ENCODE measurements at regions not wholly inside any gene's neighbourhood (a gene's known extent, or its start where the extent isn't known, plus 50 kb on each side); places are given as distances from the start of the nearest gene placed in this dataset.
A peak's percentile ranks its signal among the peaks of the same experiment; 100 is the strongest.
"Not testable (repeated sequence)": the region's sequence is repeated elsewhere in the genome, so short reads cannot be mapped to it uniquely, and the experiment has no call there.

- H3K9me3 ChIP-seq (ENCODE audit: control insufficient read depth, low read length): peaks cover 11% of the 10 kb centered on the region
- H3K27me3 ChIP-seq (replicated peaks; ENCODE audit: control insufficient read depth, insufficient read depth, low read length); H3K4me1 ChIP-seq (ENCODE audit: control insufficient read depth, insufficient read depth, low read length); DNase-seq (ENCODE audit: low read depth); H3K36me3 ChIP-seq (ENCODE audit: control insufficient read depth, insufficient read depth, low read length, severe bottlenecking); H3K9ac ChIP-seq (ENCODE audit: low read length); H3K4me3 ChIP-seq (ENCODE audit: low read length): not testable (repeated sequence)
Observed at GRCh38 chr19:20432266-20432842, 133.2 kb downstream of the ZNF737 start.

GRCh38 chr19:20431826-20432225, 133.8 kb downstream of the ZNF737 start:
- H3K9ac ChIP-seq (ENCODE audit: low read length): no peak overlapping the region
- no peaks in the 10 kb centered on the region for H3K36me3 ChIP-seq (ENCODE audit: control insufficient read depth, insufficient read depth, low read length, severe bottlenecking)
- no peaks in the 10 kb centered on the region for H3K27me3 ChIP-seq (replicated peaks; ENCODE audit: control insufficient read depth, insufficient read depth, low read length)
- peaks cover 11% of the 10 kb centered on the region for H3K9me3 ChIP-seq (ENCODE audit: control insufficient read depth, low read length)
- no peaks in the 10 kb centered on the region for H3K4me1 ChIP-seq (ENCODE audit: control insufficient read depth, insufficient read depth, low read length)
- DNase-seq (ENCODE audit: low read depth): no peak
- H3K4me3 ChIP-seq (ENCODE audit: low read length): no peak overlapping the region

- Histone ChIP-seq H3K9ac (ENCODE audit: low read length) (peak overlapping the region; percentile 95), H3K4me1 (ENCODE audit: control insufficient read depth, insufficient read depth, low read length) (peaks cover 5% of the 10 kb centered on the region), H3K9me3 (ENCODE audit: control insufficient read depth, low read length) (no peaks in the 10 kb centered on the region), H3K27me3 (replicated peaks; ENCODE audit: control insufficient read depth, insufficient read depth, low read length) (no peaks in the 10 kb centered on the region), H3K4me3 (ENCODE audit: low read length) (peak overlapping the region; percentile 91), H3K36me3 (ENCODE audit: control insufficient read depth, insufficient read depth, low read length, severe bottlenecking) (no peaks in the 10 kb centered on the region)
- DNase-seq (ENCODE audit: low read depth): peak; percentile 69
Observed at GRCh38 chr19:20423381-20424197, 142.0 kb downstream of the ZNF737 start.

GRCh38 chr19:20422216-20423205, 143.1 kb downstream of the ZNF737 start:
- H3K4me3 ChIP-seq (ENCODE audit: low read length): peak overlapping the region; percentile 91
- H3K27me3 ChIP-seq (replicated peaks; ENCODE audit: control insufficient read depth, insufficient read depth, low read length): no peaks in the 10 kb centered on the region
- peak overlapping the region; percentile 95 for H3K9ac ChIP-seq (ENCODE audit: low read length)
- H3K9me3 ChIP-seq (ENCODE audit: control insufficient read depth, low read length): no peaks in the 10 kb centered on the region
- H3K4me1 ChIP-seq (ENCODE audit: control insufficient read depth, insufficient read depth, low read length): peaks cover 5% of the 10 kb centered on the region
- no peaks in the 10 kb centered on the region for H3K36me3 ChIP-seq (ENCODE audit: control insufficient read depth, insufficient read depth, low read length, severe bottlenecking)
- DNase-seq (ENCODE audit: low read depth): no peak

- no peak overlapping the region for H3K9ac ChIP-seq (ENCODE audit: low read length)
- H3K4me1 ChIP-seq (ENCODE audit: control insufficient read depth, insufficient read depth, low read length): no peaks in the 10 kb centered on the region
- H3K4me3 ChIP-seq (ENCODE audit: low read length): peak overlapping the region; percentile 23
- DNase-seq (ENCODE audit: low read depth): peak; percentile 4
- peaks cover 6% of the 10 kb centered on the region for H3K36me3 ChIP-seq (ENCODE audit: control insufficient read depth, insufficient read depth, low read length, severe bottlenecking)
- H3K27me3 ChIP-seq (replicated peaks; ENCODE audit: control insufficient read depth, insufficient read depth, low read length): no peaks in the 10 kb centered on the region
- H3K9me3 ChIP-seq (ENCODE audit: control insufficient read depth, low read length): peaks cover 27% of the 10 kb centered on the region
Observed at GRCh38 chr19:20416661-20417060, 148.9 kb downstream of the ZNF737 start.

GRCh38 chr19:20414120-20414519, 151.5 kb downstream of the ZNF737 start:
- no peak overlapping the region for H3K4me3 ChIP-seq (ENCODE audit: low read length)
- no peaks in the 10 kb centered on the region for H3K4me1 ChIP-seq (ENCODE audit: control insufficient read depth, insufficient read depth, low read length)
- H3K9ac ChIP-seq (ENCODE audit: low read length): no peak overlapping the region
- DNase-seq (ENCODE audit: low read depth): no peak
- peaks cover 6% of the 10 kb centered on the region for H3K36me3 ChIP-seq (ENCODE audit: control insufficient read depth, insufficient read depth, low read length, severe bottlenecking)
- H3K9me3 ChIP-seq (ENCODE audit: control insufficient read depth, low read length): peaks cover 35% of the 10 kb centered on the region
- no peaks in the 10 kb centered on the region for H3K27me3 ChIP-seq (replicated peaks; ENCODE audit: control insufficient read depth, insufficient read depth, low read length)

GRCh38 chr19:20413705-20414104, 151.9 kb downstream of the ZNF737 start:
- no peak overlapping the region for H3K9ac ChIP-seq (ENCODE audit: low read length)
- peaks cover 37% of the 10 kb centered on the region for H3K9me3 ChIP-seq (ENCODE audit: control insufficient read depth, low read length)
- peaks cover 8% of the 10 kb centered on the region for H3K36me3 ChIP-seq (ENCODE audit: control insufficient read depth, insufficient read depth, low read length, severe bottlenecking)
- H3K27me3 ChIP-seq (replicated peaks; ENCODE audit: control insufficient read depth, insufficient read depth, low read length): no peaks in the 10 kb centered on the region
- no peak overlapping the region for H3K4me3 ChIP-seq (ENCODE audit: low read length)
- H3K4me1 ChIP-seq (ENCODE audit: control insufficient read depth, insufficient read depth, low read length): no peaks in the 10 kb centered on the region
- no peak for DNase-seq (ENCODE audit: low read depth)

- no peak overlapping the region for H3K4me3 ChIP-seq (ENCODE audit: low read length)
- peaks cover 44% of the 10 kb centered on the region for H3K9me3 ChIP-seq (ENCODE audit: control insufficient read depth, low read length)
- H3K27me3 ChIP-seq (replicated peaks; ENCODE audit: control insufficient read depth, insufficient read depth, low read length): no peaks in the 10 kb centered on the region
- no peak for DNase-seq (ENCODE audit: low read depth)
- H3K36me3 ChIP-seq (ENCODE audit: control insufficient read depth, insufficient read depth, low read length, severe bottlenecking): peaks cover 12% of the 10 kb centered on the region
- no peak overlapping the region for H3K9ac ChIP-seq (ENCODE audit: low read length)
- no peaks in the 10 kb centered on the region for H3K4me1 ChIP-seq (ENCODE audit: control insufficient read depth, insufficient read depth, low read length)
Observed at GRCh38 chr19:20412846-20413245, 152.7 kb downstream of the ZNF737 start.

- H3K9ac ChIP-seq (ENCODE audit: low read length): no peak overlapping the region
- H3K9me3 ChIP-seq (ENCODE audit: control insufficient read depth, low read length): peaks cover 98% of the 10 kb centered on the region
- H3K4me1 ChIP-seq (ENCODE audit: control insufficient read depth, insufficient read depth, low read length): no peaks in the 10 kb centered on the region
- no peak for DNase-seq (ENCODE audit: low read depth)
- peaks cover 17% of the 10 kb centered on the region for H3K36me3 ChIP-seq (ENCODE audit: control insufficient read depth, insufficient read depth, low read length, severe bottlenecking)
- H3K4me3 ChIP-seq (ENCODE audit: low read length): peak overlapping the region; percentile 25
- no peaks in the 10 kb centered on the region for H3K27me3 ChIP-seq (replicated peaks; ENCODE audit: control insufficient read depth, insufficient read depth, low read length)
Observed at GRCh38 chr19:20397292-20397691, 168.3 kb downstream of the ZNF737 start.

- Histone ChIP-seq H3K27me3 (replicated peaks; ENCODE audit: control insufficient read depth, insufficient read depth, low read length) (no peaks in the 10 kb centered on the region), H3K9me3 (ENCODE audit: control insufficient read depth, low read length) (peaks cover 64% of the 10 kb centered on the region), H3K9ac (ENCODE audit: low read length) (no peak overlapping the region), H3K4me3 (ENCODE audit: low read length) (no peak overlapping the region), H3K36me3 (ENCODE audit: control insufficient read depth, insufficient read depth, low read length, severe bottlenecking) (no peaks in the 10 kb centered on the region), H3K4me1 (ENCODE audit: control insufficient read depth, insufficient read depth, low read length) (no peaks in the 10 kb centered on the region)
- no peak for DNase-seq (ENCODE audit: low read depth)
Observed at GRCh38 chr19:20388706-20389225, 176.8 kb downstream of the ZNF737 start.

GRCh38 chr19:20385061-20385460, 180.5 kb downstream of the ZNF737 start:
- DNase-seq (ENCODE audit: low read depth): no peak
- Histone ChIP-seq H3K9me3 (ENCODE audit: control insufficient read depth, low read length) (peaks cover 41% of the 10 kb centered on the region), H3K9ac (ENCODE audit: low read length) (no peak overlapping the region), H3K4me1 (ENCODE audit: control insufficient read depth, insufficient read depth, low read length) (no peaks in the 10 kb centered on the region), H3K27me3 (replicated peaks; ENCODE audit: control insufficient read depth, insufficient read depth, low read length) (no peaks in the 10 kb centered on the region), H3K4me3 (ENCODE audit: low read length) (no peak overlapping the region), H3K36me3 (ENCODE audit: control insufficient read depth, insufficient read depth, low read length, severe bottlenecking) (no peaks in the 10 kb centered on the region)

Measured in adipocyte (in vitro differentiated cells).